NCI-H446 (cell line): ENCODE measurements at regions not wholly inside any gene's neighbourhood (a gene's known extent, or its start where the extent isn't known, plus 50 kb on each side); places are given as distances from the start of the nearest gene placed in this dataset.
"Not testable (repeated sequence)": the region's sequence is repeated elsewhere in the genome, so short reads cannot be mapped to it uniquely, and the experiment has no call there.

ENCODE experiments used
- DNase-seq, 2 experiments: peaks; one replicate each; lab custom pipeline; 2025; lab: John Stamatoyannopoulos, UW

- DNase-seq: no peak
Observed at GRCh38 chr1:198934426-198934825, 295.6 kb downstream of the PTPRC start.

DNA sequence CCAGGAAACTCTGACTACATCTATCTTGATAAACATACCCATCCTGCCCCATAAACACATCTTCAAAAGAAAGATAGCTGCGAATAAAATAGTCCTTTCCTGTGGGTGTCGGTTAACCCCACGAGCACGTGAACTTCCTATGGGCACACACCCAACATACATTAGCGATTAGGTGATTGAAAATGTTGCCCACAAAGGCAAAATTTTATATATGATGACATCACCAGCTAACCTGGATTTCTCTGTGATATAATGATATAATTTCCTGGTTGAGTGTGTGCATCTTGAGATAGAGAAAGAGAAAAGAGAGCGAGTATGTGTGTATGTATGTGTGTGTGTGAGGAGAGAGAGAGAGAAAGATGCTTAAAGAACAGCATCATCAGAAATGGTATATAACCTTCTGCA lies 296.1 kb downstream of the PTPRC start:
- peak; percentile 69 to 77 for DNase-seq

DNA sequence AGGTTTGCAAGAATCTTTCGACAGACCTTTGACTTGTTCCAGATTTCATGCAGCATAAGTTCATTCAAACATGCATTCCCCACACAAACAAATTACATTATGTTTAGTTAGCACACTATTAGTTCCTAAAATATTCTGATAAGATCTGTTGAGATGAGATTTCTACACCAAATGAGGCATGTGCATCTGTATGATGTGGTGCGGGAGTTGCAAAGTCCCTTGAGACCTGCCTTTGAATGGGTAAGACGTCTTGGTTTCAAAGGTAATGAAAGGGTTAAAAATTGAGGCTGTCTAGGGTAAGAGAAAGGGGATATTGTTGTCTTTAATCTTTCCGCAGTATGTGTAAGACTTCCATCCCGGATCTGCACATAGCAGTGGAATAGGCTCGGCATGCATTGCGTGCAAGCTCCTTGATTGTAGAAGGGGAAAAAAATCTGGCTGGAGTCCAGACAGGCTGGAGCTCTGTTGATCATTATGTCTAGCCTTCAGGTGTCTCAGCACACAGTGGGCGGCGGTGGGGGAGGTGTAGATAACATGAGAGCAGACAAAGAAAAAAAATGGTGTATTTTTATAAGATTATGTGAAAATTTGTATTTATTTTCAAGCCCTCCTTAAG lies 296.6 kb downstream of the PTPRC start:
- DNase-seq: peak; percentile 97 to 98

GRCh38 chr1:198936371-198937083 lies 297.7 kb downstream of the PTPRC start:
- DNase-seq: peak; percentile 42 to 54

- DNase-seq: peak; percentile 71 to 93
Observed at GRCh38 chr1:198937231-198938031, 298.6 kb downstream of the PTPRC start.

DNA sequence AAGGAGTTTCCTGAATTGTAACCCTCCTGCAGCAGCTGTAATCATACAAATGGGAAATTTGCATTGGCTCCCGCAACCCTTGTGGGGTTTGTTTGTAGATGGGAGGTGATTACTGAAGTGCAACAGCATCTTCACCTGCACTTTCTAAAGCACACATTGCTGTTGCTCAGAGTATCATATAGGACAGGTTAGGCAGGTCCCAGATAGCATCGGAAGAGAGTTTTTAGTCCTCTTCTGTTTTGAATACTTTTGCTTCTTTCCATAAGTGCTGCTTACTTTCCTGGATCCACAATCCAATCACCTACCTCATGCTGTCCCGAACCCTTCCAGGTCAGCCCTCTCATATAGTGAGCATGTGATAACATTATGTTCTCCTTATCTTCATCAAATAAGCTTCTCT lies 300.4 kb downstream of the PTPRC start:
- DNase-seq: no peak

DNA sequence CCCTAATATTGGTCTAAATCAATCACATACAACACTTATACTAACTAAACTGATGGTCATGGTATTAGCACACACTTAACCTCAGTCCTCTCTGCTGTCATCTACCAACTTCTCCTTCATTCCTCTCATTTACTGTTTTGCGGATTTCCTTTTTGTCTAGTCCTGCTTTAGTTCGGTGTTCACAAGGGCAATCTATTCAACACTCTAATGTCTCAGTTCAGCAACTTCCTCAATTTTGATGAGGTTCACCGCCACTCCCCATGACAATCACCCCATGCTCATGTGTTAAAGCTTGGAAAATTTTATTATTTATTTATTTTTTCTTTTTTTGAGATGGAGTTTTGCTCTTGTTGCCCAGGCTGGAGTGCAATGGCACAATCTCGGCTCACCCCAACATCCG lies 301.1 kb downstream of the PTPRC start:
- DNase-seq: no peak

- no peak for DNase-seq
Observed at GRCh38 chr1:198942466-198942865, 303.6 kb downstream of the PTPRC start.

GRCh38 chr1:198943484-198944187 lies 304.8 kb downstream of the PTPRC start:
- no peak for DNase-seq

DNA sequence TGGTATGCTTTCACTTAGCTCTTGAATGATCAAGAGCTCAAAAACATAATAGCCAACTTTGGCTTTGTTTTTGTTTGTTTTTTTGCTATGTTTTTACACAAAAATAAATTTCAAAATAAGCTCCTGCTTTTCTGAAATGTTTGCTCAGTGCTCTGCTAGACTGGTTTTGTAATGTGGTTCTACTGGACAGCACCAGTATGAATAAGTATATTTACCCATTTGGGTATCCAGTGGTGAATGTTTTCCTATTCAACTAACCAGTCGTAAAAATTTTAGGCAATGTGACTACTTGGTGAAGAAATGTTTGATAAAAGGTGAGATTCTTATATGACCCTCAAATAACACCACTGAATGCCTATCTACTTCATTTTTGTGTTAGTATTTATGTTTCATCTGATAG lies 308.6 kb downstream of the PTPRC start:
- DNase-seq: no peak

DNA sequence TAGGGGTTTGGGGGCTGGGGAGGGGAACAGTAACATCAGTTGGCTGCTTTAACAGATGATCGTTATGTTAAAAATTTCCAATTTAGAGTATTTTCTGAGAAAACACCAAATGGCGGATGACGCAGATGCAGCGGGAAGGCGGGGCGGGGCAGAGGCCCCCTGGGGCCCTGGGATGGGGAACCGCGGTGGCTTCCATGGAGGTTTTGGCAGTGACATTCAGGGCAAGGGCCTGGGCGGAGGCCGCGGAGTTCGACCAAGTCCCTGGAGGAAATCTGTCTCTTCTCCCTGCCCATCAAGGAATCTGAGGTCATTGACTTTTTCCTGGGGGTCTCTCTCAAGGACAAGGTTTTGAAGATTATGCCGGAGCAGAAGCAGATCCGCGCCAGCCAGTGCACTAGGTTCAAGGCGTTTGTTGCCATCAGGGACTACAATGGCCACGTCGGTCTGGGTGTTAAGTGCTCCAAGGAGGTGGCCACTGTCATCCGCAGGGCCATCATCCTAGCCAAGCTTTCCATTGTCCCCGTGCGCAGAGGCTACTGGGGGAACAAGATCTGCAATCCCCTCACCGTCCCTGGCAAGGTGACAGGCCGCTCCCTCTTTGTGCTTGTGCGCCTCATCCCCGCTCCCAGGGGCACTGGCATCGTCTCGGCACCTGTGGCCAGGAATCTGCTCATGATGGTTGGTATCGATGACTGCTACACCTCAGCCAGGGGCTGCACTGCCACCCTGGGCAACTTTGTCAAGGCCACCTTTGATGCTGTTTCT lies 310.2 kb downstream of the PTPRC start:
- no peak for DNase-seq

DNA sequence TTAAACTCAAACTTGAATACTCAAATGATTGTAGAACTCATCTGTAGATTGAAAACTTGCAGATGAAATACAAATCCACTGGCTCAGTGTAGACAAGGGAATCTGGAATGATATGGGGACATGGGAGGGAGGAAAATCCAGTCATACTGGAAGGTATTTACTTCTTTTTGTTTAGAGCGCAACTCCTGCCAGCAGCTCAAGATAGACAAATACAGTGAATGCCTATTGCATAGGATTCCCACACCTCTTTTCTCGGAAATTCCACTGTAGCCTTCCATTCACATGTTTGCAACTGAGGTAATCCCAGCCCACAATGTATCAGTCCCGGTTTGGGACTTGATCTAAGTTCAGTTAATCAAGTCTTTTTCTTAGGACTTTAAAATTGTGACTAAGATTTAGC lies 311.2 kb downstream of the PTPRC start:
- DNase-seq: no peak

DNA sequence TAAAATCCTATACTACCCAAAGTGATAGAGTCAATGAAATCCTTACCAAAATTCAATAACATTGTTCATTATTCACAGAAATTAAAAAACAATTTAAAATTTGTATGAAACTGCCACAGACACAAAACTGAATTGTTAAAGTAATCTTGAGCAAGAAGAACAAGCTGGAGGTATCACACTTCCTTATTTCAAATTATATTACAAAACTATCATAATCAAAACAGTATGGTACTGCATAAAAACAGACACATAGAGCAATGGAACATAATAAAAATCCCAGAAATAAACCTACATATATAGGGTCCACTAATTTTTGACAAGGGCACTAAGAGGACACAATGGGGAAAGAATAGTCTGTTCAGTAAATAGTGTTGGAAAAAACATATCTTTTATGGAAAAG lies 316.2 kb downstream of the PTPRC start:
- no peak for DNase-seq

GRCh38 chr1:198957044-198957443 lies 318.2 kb downstream of the PTPRC start:
- DNase-seq: peak in 1 of 2 experiments; percentile 25

GRCh38 chr1:198959032-198959431 lies 320.2 kb downstream of the PTPRC start:
- DNase-seq: no peak

DNA sequence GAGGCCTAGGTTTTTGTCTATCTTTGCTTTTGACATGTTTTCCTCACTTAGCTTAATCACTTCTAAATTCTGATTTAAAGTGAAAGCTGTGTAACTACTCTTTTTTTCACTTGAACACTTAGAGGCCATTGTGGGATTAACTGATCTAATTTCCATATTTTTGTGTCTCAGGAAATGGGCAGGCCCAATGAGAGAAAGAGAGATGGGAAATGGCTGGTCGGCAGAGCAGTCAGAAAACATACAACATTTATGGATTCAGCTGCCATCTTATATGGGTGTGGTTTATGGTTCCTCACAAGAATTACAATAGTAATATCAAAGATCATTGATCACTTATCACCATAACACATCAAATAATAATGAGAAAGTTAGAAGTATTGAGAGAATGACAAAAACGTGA lies 320.8 kb downstream of the PTPRC start:
- DNase-seq: no peak

- not testable (repeated sequence) for DNase-seq
Observed at GRCh38 chr1:198963796-198964195, 325.0 kb downstream of the PTPRC start.

DNA sequence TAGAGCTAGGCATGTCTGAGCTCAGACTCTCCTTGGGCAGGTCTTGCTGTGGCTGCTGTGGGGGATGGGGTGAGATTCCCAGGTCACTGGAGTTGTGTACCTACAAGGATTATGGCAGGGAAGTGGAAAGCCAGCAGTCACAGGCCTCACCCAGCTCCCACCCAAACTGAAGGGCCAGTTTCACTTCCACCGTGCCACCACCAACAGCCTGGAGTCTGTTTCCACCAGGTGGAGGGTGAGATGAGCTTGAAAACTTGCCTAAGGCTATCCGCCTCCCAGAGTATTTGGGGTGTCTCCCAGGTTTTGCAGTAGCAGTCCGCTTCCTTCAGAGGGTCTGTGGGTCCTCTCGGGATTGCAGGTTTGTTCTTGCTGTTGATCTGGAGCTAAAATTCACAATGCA lies 327.7 kb downstream of the PTPRC start:
- DNase-seq: no peak

- no peak for DNase-seq
Observed at GRCh38 chr1:198967566-198967965, 328.7 kb downstream of the PTPRC start.

DNA sequence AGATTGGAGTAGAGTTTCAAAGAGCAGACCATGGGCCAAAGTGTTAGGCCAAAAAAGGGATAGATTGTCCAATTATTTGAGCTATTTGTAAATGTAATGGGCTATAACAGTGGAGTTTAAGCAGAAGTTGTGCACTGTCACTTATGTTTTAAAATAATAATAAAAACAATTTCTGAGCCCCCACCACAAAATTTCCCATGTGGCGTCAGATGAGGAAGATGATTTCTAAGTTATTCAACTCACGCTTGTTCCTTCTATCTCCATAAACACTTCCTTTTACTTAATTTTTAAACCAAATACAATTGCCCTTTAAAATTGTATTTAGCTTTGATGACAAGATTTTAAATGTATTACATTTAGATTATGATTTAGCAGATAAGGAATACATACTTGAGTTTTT lies 330.0 kb downstream of the PTPRC start:
- DNase-seq: no peak

- DNase-seq: no peak
Observed at GRCh38 chr1:198969981-198970380, 331.1 kb downstream of the PTPRC start.

- DNase-seq: peak in 1 of 2 experiments; percentile 22
Observed at GRCh38 chr1:198970916-198971315, 332.1 kb downstream of the PTPRC start.
